IgD-negative memory B cell (primary cell): ENCODE measurements at regions not wholly inside any gene's neighbourhood (a gene's known extent, or its start where the extent isn't known, plus 50 kb on each side); places are given as distances from the start of the nearest gene placed in this dataset.

ENCODE experiments used
- H3K27ac Mint-ChIP-seq, 3 donors: one replicate each; pipeline ENCODE4 v1.8.0; 2020 to 2022; ENCODE audit warnings: mild to moderate bottlenecking in 3 of 3, mixed read lengths in 3 of 3, moderate library complexity in 1 of 3
- H3K27me3 Mint-ChIP-seq: one replicate; pipeline ENCODE4 v1.8.0; 2021; ENCODE audit warnings: mixed read lengths
- H3K36me3 Mint-ChIP-seq: one replicate; pipeline ENCODE4 v1.8.0; 2020; ENCODE audit warnings: mild to moderate bottlenecking, mixed read lengths
- H3K4me1 Mint-ChIP-seq, 3 donors: one replicate each; pipeline ENCODE4 v1.8.0; 2020 to 2022; ENCODE audit warnings: mixed read lengths in 3 of 3, mild to moderate bottlenecking in 1 of 3
- H3K4me3 Mint-ChIP-seq, 4 donors: one replicate each; pipeline ENCODE4 v1.8.0; 2020 to 2022; ENCODE audit warnings: mild to moderate bottlenecking in 4 of 4, mixed read lengths in 4 of 4, moderate library complexity in 3 of 4
- H3K9me3 Mint-ChIP-seq, 3 donors: one replicate each; pipeline ENCODE4 v1.8.0; 2020 to 2021; ENCODE audit warnings: mixed read lengths in 3 of 3, mild to moderate bottlenecking in 1 of 3

- no peaks in the 10 kb centered on the region for H3K36me3 Mint-ChIP-seq
- no peaks in the 10 kb centered on the region for H3K9me3 Mint-ChIP-seq
- no peak overlapping the region for H3K4me3 Mint-ChIP-seq
- no peak overlapping the region for H3K27ac Mint-ChIP-seq
- peaks cover 6% of the 10 kb centered on the region for H3K27me3 Mint-ChIP-seq
- no peaks in the 10 kb centered on the region for H3K4me1 Mint-ChIP-seq
Measured at GRCh38 chr4:138688408-138689085, 327.0 kb upstream of the NOCT start.

DNA sequence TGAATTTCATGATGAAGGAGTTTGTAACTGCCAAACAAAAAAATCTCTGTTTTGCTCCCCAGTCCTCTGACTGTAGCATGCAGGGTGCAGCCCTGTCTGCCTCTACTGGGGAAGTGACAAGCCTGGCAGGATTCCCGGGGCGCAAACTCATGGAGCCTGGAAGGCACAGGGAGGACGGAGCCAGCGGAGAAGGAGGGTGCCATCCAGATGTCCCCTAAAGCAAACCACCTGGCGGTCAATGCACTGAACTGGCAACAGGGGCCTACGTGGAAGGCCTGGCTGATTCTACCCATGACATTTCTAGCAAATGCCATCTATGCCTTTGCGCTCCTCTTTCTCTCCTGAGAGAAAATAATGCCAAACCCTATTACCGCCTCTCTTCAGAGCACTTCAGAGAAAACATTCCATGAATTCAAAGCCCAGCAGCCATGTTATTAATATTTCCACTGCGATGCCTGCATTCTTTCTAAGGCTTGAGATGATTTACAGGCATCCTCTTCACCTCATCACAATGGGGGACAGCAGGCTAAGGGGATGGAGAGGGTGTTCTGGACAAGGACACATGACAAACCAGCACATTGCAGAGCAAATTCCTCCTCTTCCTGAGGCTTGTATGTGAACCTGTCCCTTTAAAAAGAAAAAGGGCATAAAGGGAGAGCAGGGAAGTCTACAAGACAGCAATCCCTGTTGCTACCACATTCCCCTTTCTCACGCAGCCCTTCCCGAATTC is 329.3 kb upstream of the NOCT start:
- H3K4me3 Mint-ChIP-seq, result no peak overlapping the region
- peaks cover 9% of the 10 kb centered on the region for H3K27me3 Mint-ChIP-seq
- H3K9me3 Mint-ChIP-seq, result no peaks in the 10 kb centered on the region
- H3K27ac Mint-ChIP-seq, result peak overlapping the region in 1 of 3 donors; percentile 56
- no peaks in the 10 kb centered on the region for H3K36me3 Mint-ChIP-seq
- H3K4me1 Mint-ChIP-seq, result no peaks in the 10 kb centered on the region

GRCh38 chr4:138685316-138685715 is 330.3 kb upstream of the NOCT start:
- no peaks in the 10 kb centered on the region for H3K4me1 Mint-ChIP-seq
- peaks cover 12% of the 10 kb centered on the region for H3K27me3 Mint-ChIP-seq
- no peak overlapping the region for H3K27ac Mint-ChIP-seq
- no peaks in the 10 kb centered on the region for H3K9me3 Mint-ChIP-seq
- no peak overlapping the region for H3K4me3 Mint-ChIP-seq
- H3K36me3 Mint-ChIP-seq, result no peaks in the 10 kb centered on the region

DNA sequence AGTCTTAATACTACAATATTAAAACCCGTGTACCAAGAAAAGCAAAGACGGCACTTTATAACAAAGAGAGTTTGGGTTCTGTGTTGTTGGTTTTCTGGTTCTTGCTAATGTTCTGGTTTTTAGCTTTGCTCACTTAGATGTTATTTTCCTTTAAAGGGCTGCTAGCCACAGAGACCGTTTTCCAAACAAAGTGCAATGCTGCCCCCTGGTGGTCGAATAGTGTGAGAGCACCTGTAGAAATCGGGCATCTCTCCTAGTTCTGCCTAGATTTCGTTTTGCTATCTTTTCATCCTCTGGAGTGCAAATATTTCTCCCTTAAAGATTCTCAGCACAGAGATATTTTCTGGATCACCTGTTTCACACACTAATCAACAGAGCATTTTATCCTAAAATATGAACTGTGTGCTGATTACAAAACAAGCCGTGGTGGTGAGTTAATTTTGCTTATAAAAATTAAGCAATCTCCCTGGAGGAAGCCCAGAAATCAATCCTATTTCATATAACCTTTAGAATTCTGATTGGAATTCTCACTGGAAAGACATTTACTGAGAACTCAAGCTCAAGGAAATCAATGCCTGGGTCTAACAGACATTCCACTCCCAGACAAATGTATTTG is 334.5 kb upstream of the NOCT start:
- Mint-ChIP-seq H3K9me3 (no peaks in the 10 kb centered on the region), H3K27ac (peak overlapping the region in 1 of 3 donors; percentile 34), H3K27me3 (peaks cover 14% of the 10 kb centered on the region), H3K4me1 (no peaks in the 10 kb centered on the region), H3K4me3 (no peak overlapping the region), H3K36me3 (no peaks in the 10 kb centered on the region)

DNA sequence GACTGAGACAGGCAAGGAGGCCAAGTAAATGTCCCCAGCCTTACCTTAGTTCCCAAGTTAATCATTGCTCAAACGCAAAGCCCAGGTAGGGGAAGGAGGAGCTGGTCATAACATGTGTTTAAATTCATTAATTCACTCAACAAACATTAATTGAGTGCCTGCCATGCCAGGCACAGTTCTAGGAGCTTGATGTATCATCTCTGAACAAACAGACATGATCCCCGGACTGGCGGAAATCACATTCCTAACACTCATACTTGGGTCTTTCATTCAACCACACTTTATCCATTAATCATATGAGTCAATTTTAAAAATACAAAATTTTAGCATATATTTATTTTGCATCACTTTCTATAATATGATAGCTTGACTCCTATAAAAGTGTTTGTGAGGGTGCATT is 335.3 kb upstream of the NOCT start:
- H3K4me3 Mint-ChIP-seq, result no peak overlapping the region
- H3K36me3 Mint-ChIP-seq, result no peaks in the 10 kb centered on the region
- peaks cover 11% of the 10 kb centered on the region for H3K27me3 Mint-ChIP-seq
- H3K4me1 Mint-ChIP-seq, result no peaks in the 10 kb centered on the region
- no peaks in the 10 kb centered on the region for H3K9me3 Mint-ChIP-seq
- no peak overlapping the region for H3K27ac Mint-ChIP-seq

- Mint-ChIP-seq H3K9me3 (no peaks in the 10 kb centered on the region), H3K27me3 (peaks cover 11% of the 10 kb centered on the region), H3K27ac (no peak overlapping the region), H3K4me1 (no peaks in the 10 kb centered on the region), H3K36me3 (no peaks in the 10 kb centered on the region), H3K4me3 (no peak overlapping the region)
Measured at GRCh38 chr4:138678985-138679746, 336.4 kb upstream of the NOCT start.

- no peak overlapping the region for H3K4me3 Mint-ChIP-seq
- no peaks in the 10 kb centered on the region for H3K36me3 Mint-ChIP-seq
- H3K27me3 Mint-ChIP-seq, result peaks cover 11% of the 10 kb centered on the region
- H3K4me1 Mint-ChIP-seq, result peaks cover 0 to 1% (median 0%) of the 10 kb centered on the region in 3 donors
- no peak overlapping the region for H3K27ac Mint-ChIP-seq
- H3K9me3 Mint-ChIP-seq, result no peaks in the 10 kb centered on the region
Measured at GRCh38 chr4:138677748-138678147, 337.8 kb upstream of the NOCT start.

DNA sequence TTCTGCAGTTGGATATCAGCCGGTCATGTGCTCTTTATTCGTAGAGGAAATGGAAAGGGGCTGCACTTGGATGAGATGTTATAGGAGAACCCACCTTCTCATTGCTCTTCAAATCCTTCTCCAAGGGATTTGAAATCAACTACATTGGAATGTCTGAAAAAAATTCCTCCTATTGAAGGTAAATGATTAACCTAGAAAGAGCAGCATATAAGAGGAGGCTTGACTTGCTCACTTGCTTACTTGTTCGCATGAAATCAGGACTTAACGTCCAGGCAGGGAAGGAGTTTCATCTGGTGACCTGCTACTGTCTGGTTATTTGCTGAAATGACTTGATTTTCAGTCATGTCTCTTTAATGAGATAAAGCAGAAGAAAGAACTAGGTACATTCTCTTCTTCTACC is 338.4 kb upstream of the NOCT start:
- Mint-ChIP-seq H3K27me3 (peaks cover 9% of the 10 kb centered on the region), H3K9me3 (no peaks in the 10 kb centered on the region), H3K27ac (no peak overlapping the region), H3K4me1 (peaks cover 0 to 1% (median 0%) of the 10 kb centered on the region in 3 donors), H3K36me3 (no peaks in the 10 kb centered on the region), H3K4me3 (no peak overlapping the region)

DNA sequence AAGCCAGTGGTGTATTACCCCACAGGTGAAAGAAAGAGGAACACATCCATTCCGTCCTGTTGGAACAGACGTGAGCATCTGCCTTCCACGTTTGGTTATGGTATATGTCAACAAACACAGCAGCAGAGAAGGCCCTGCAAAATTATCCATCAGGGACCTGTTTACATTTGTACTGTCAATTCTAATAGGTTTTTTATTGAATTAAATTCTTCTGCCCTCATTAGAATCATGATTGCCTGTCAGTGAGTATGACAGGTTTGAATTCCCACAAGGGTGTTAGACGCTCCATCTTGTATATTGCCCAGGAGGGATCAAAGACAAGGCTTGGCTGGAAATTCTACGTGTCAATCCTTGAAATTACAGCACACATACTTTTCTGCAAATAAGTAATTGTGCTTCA is 339.9 kb upstream of the NOCT start:
- Mint-ChIP-seq H3K36me3 (no peaks in the 10 kb centered on the region), H3K27me3 (peaks cover 10% of the 10 kb centered on the region), H3K27ac (no peak overlapping the region), H3K9me3 (no peaks in the 10 kb centered on the region), H3K4me1 (peaks cover 0 to 1% (median 1%) of the 10 kb centered on the region in 3 donors), H3K4me3 (no peak overlapping the region)

GRCh38 chr4:138674209-138674608 is 341.4 kb upstream of the NOCT start:
- H3K36me3 Mint-ChIP-seq, result no peaks in the 10 kb centered on the region
- peaks cover 0 to 2% (median 0%) of the 10 kb centered on the region in 3 donors for H3K9me3 Mint-ChIP-seq
- H3K4me3 Mint-ChIP-seq, result no peak overlapping the region
- no peak overlapping the region for H3K27ac Mint-ChIP-seq
- peaks cover 0 to 1% (median 1%) of the 10 kb centered on the region in 3 donors for H3K4me1 Mint-ChIP-seq
- H3K27me3 Mint-ChIP-seq, result peaks cover 11% of the 10 kb centered on the region

- no peak overlapping the region for H3K27ac Mint-ChIP-seq
Measured at GRCh38 chr4:138673053-138673452, 342.5 kb upstream of the NOCT start.

GRCh38 chr4:138672393-138672976 is 343.1 kb upstream of the NOCT start:
- Mint-ChIP-seq H3K4me3 (peak overlapping the region in 1 of 4 donors; percentile 2), H3K4me1 (peaks cover 0 to 1% (median 1%) of the 10 kb centered on the region in 3 donors), H3K27ac (no peak overlapping the region), H3K9me3 (peaks cover 0 to 2% (median 0%) of the 10 kb centered on the region in 3 donors), H3K27me3 (peaks cover 8% of the 10 kb centered on the region), H3K36me3 (no peaks in the 10 kb centered on the region)

More at GRCh38 chr4:138673053-138673452, 342.5 kb upstream of the NOCT start:
- Mint-ChIP-seq H3K9me3 (peaks cover 0 to 2% (median 0%) of the 10 kb centered on the region in 3 donors), H3K4me3 (no peak overlapping the region), H3K36me3 (no peaks in the 10 kb centered on the region), H3K4me1 (peaks cover 0 to 1% (median 1%) of the 10 kb centered on the region in 3 donors), H3K27me3 (peaks cover 10% of the 10 kb centered on the region)

DNA sequence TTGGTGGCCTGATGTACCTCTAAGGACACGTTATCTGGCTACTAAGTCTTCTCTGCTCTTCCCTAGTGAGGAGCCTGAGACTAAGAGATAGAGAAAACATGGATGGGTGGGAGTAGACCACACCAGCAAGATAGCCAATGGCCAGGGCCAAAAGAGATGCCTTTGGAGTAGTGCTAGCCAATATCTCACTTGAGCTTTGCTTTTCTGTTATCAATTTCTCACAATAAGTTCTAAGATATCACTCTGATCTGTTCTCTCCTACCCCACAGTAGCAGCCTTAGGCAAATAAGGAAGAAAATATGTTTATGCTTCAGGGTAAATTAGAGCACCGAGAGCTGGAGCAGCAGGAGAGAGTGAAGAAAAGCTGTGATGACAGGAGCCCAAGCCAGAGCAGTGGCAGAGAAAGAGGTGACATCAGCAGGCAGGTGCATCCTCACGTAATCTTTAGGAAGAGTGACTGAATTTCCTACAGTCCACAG is 343.9 kb upstream of the NOCT start:
- no peak overlapping the region for H3K4me3 Mint-ChIP-seq
- H3K9me3 Mint-ChIP-seq, result peaks cover 0 to 2% (median 0%) of the 10 kb centered on the region in 3 donors
- H3K27me3 Mint-ChIP-seq, result peaks cover 6% of the 10 kb centered on the region
- H3K27ac Mint-ChIP-seq, result no peak overlapping the region
- H3K36me3 Mint-ChIP-seq, result no peaks in the 10 kb centered on the region
- peaks cover 0 to 1% (median 1%) of the 10 kb centered on the region in 3 donors for H3K4me1 Mint-ChIP-seq

DNA sequence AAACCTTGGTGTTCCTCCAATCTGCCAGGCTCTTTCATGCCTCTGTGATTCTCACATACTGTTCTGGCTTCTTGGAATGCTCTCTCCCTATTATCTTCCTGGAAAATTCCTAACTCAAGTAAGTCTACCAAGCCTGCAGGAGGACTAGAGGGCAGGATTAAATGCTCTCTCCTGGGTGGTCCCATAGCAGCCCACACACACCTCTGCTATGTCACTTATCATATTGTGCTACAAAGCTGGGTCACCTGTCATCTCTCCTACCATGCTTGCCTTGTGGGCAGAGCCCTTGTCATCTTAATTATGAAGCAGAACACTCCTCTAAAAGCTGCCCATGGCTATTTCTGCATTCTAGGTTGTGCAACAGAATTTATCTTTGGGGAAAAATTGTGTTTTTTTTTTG is 344.5 kb upstream of the NOCT start:
- H3K4me3 Mint-ChIP-seq, result no peak overlapping the region
- peaks cover 0 to 3% (median 1%) of the 10 kb centered on the region in 3 donors for H3K4me1 Mint-ChIP-seq
- no peaks in the 10 kb centered on the region for H3K36me3 Mint-ChIP-seq
- H3K27me3 Mint-ChIP-seq, result peaks cover 9% of the 10 kb centered on the region
- peaks cover 0 to 4% (median 0%) of the 10 kb centered on the region in 3 donors for H3K9me3 Mint-ChIP-seq
- H3K27ac Mint-ChIP-seq, result no peak overlapping the region
